ENCODE measurements at regions not wholly inside any gene's neighbourhood (a gene's known extent, or its start where the extent isn't known, plus 50 kb on each side); places are given as distances from the start of the nearest gene placed in this dataset.

GRCh38 chr1:8086055-8086454 is 59.9 kb upstream of the ERRFI1 start:
- DNase-seq (ENCODE audit: low read depth in 3 of 3) = no peak

DNA sequence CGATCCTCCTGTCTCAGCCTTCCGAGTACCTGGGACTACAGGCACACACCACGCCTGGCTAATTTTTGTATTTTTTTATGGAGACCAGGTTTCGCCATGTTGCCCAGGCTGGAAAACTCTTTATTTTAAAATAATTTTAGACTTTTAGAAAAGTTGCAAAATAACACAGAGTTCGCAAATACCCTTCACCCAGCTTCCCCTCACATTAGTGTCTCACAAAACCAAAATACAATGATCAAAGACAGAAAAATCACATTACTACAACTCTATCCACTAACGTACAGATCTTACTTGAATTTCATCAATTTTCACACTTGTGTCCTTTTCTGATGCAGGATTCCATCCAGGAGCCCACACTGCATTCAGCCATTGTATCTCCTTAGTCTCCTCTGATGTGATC is 58.8 kb upstream of the ERRFI1 start:
- DNase-seq (ENCODE audit: low read depth in 3 of 3) = no peak

DNA sequence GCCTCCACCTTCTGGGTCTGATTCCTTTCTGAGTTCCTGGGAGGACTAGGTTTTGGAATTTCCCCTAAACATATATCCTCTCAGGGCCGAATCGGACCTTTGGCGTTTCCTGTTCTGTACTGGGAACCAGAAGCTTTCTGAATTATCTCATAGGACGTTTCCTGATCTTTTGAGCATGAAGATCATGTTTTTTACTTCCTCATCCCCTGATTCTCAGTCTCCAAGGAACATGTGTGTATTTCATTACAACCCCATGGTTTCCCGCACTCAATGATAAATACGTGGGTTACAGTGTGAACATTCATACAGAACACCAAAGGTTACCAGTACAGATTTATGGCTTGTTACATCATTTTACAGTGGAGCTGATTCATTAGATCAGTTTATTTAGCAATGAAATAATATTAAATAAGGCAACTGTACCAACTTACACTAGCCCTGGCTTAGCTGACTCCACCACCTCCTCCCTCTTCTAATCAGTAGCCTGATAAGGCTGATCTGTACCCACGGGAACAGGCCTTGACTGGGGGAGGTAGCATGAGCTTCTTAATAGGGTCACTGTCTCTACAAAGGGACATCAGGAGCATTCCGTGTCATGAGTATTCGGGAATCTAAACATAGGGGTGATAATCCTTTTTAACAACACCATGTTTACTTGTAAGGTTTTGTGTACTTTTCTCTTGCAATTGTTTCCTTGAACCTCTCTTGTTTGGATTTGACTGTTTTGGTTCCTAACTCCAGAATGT is 57.8 kb upstream of the ERRFI1 start:
- no peak for DNase-seq (ENCODE audit: low read depth in 3 of 3)

- no peak for DNase-seq (ENCODE audit: low read depth in 3 of 3)
These were observed 56.8 kb upstream of the ERRFI1 start for GRCh38 chr1:8082945-8083344.

- DNase-seq (ENCODE audit: low read depth in 3 of 3) = no peak
These were observed 52.1 kb upstream of the ERRFI1 start for GRCh38 chr1:8078176-8078671.

GRCh38 chr1:8077602-8078001 is 51.5 kb upstream of the ERRFI1 start:
- no peak for DNase-seq (ENCODE audit: low read depth in 3 of 3)

DNA sequence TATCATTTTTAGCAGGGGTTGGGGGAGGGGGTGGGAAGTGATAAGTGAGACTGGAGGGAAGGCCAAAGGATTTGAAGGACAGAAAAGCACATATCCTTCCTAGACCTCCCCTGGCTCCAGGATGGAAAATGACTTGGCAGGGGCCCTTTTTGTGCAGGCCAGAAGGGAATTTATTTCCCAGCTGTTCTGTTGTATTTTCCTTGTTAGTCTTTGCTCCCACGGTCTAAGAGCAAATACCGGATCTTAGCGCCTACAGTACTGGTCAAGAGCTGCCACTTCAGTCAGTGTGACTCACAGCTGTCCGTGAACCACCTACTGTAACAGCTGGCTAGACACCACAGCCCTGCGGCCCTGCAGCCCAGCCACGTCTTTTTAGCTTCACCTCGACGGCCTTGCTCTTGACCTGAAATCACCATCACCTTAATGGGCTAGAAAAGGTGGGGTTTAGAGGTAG is 51.0 kb upstream of the ERRFI1 start:
- DNase-seq (ENCODE audit: low read depth in 3 of 3) = no peak

DNA sequence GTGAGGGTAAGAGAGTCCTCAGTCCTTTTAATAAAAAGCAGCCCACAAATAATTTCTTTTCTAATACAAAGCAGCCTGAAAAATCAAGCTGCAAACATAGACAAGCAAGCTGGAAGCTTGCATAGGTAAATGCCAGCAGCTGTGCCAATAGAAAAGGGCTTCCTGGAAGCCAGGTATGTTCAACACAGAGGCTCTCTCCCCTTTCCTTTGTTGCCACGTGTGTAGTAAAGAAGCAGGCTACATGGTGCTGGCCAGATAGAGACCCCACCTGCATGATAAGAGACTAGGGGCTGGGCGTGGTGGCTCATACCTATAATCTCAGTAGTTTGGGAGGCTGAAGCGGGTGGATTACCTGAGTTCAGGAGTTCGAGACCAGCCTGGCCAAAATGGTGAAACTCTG is 50.1 kb upstream of the ERRFI1 start:
- no peak for DNase-seq (ENCODE audit: low read depth in 3 of 3)

Data from stimulated activated CD4-positive, alpha-beta T cell treated with anti-CD3 and anti-CD28 coated beads, TNF-alpha, amount 100 ng/mL, for 24 hours (primary cell).